ENCODE measurements at regions not wholly inside any gene's neighbourhood (a gene's known extent, or its start where the extent isn't known, plus 50 kb on each side); places are given as distances from the start of the nearest gene placed in this dataset.

GRCh38 chr2:126798276-126799140, 100.2 kb upstream of the TEX51 start:
- Histone ChIP-seq H3K36me3 (no peaks in the 10 kb centered on the region), H3K27me3 (replicated peaks; ENCODE audit: insufficient read depth) (no peaks in the 10 kb centered on the region), H3K4me3 (no peak overlapping the region), H3K27ac (no peak overlapping the region), H3K9me3 (no peaks in the 10 kb centered on the region), H3K4me1 (replicated peaks) (no peaks in the 10 kb centered on the region)
- intact Hi-C loops (cut with DNase I), result no loop called here
- no peak for DNase-seq (ENCODE audit: low spot score)
- TF ChIP-seq POLR2A (IDR thresholded peaks at IDR 0.05) (no peak), CTCF (IDR thresholded peaks at IDR 0.05) (no peak), POLR2AphosphoS5 (IDR thresholded peaks at IDR 0.05) (no peak)
- WGBS, result 78% methylated on average over 9 of the region's 9 CpGs

- Histone ChIP-seq H3K9me3 (no peaks in the 10 kb centered on the region), H3K4me1 (replicated peaks) (no peaks in the 10 kb centered on the region), H3K27me3 (replicated peaks; ENCODE audit: insufficient read depth) (no peaks in the 10 kb centered on the region), H3K27ac (no peak overlapping the region), H3K4me3 (no peak overlapping the region), H3K36me3 (no peaks in the 10 kb centered on the region)
- intact Hi-C loops (cut with DNase I), result no loop called here
- TF ChIP-seq POLR2AphosphoS5 (IDR thresholded peaks at IDR 0.05) (no peak), POLR2A (IDR thresholded peaks at IDR 0.05) (no peak), CTCF (IDR thresholded peaks at IDR 0.05) (no peak)
- 51% methylated on average over 2 of the region's 2 CpGs for WGBS
- DNase-seq (ENCODE audit: low spot score), result no peak
These were observed 99.4 kb upstream of the TEX51 start for GRCh38 chr2:126799301-126799700.

- DNase-seq (ENCODE audit: low spot score), result no peak
- no peaks in the 10 kb centered on the region for H3K36me3 ChIP-seq
- TF ChIP-seq POLR2AphosphoS5 (IDR thresholded peaks at IDR 0.05), result no peak
- TF ChIP-seq CTCF (IDR thresholded peaks at IDR 0.05), result no peak
- TF ChIP-seq POLR2A (IDR thresholded peaks at IDR 0.05), result no peak
- intact Hi-C loops (cut with DNase I), result no loop called here
- no peaks in the 10 kb centered on the region for H3K27me3 ChIP-seq (replicated peaks; ENCODE audit: insufficient read depth)
- H3K9me3 ChIP-seq, result no peaks in the 10 kb centered on the region
- no peaks in the 10 kb centered on the region for H3K4me1 ChIP-seq (replicated peaks)
- WGBS, result 92% methylated on average over 6 of the region's 6 CpGs
- H3K4me3 ChIP-seq, result no peak overlapping the region
- no peak overlapping the region for H3K27ac ChIP-seq
These were observed 97.2 kb upstream of the TEX51 start for GRCh38 chr2:126801473-126801872.

- no peak overlapping the region for H3K27ac ChIP-seq
- no peaks in the 10 kb centered on the region for H3K4me1 ChIP-seq (replicated peaks)
- H3K4me3 ChIP-seq, result no peak overlapping the region
- WGBS, result 77% methylated on average over 7 of the region's 7 CpGs
- intact Hi-C loops (cut with DNase I), result no loop called here
- H3K36me3 ChIP-seq, result no peaks in the 10 kb centered on the region
- DNase-seq (ENCODE audit: low spot score), result no peak
- no peak for TF ChIP-seq CTCF (IDR thresholded peaks at IDR 0.05)
- no peaks in the 10 kb centered on the region for H3K27me3 ChIP-seq (replicated peaks; ENCODE audit: insufficient read depth)
- H3K9me3 ChIP-seq, result no peaks in the 10 kb centered on the region
These were observed 96.4 kb upstream of the TEX51 start for GRCh38 chr2:126802316-126802715.

GRCh38 chr2:126802774-126803433, 95.8 kb upstream of the TEX51 start:
- Histone ChIP-seq H3K4me1 (replicated peaks) (no peaks in the 10 kb centered on the region), H3K4me3 (no peak overlapping the region), H3K9me3 (no peaks in the 10 kb centered on the region), H3K36me3 (no peaks in the 10 kb centered on the region), H3K27me3 (replicated peaks; ENCODE audit: insufficient read depth) (no peaks in the 10 kb centered on the region), H3K27ac (no peak overlapping the region)
- intact Hi-C loops (cut with DNase I), result no loop called here
- 55% methylated on average over 8 of the region's 8 CpGs for WGBS
- DNase-seq (ENCODE audit: low spot score), result no peak
- TF ChIP-seq POLR2AphosphoS5 (IDR thresholded peaks at IDR 0.05) (no peak), CTCF (IDR thresholded peaks at IDR 0.05) (no peak), POLR2A (IDR thresholded peaks at IDR 0.05) (no peak)

Measured in prostate gland (tissue), 2 donors.